ENCODE measurements at regions not wholly inside any gene's neighbourhood (a gene's known extent, or its start where the extent isn't known, plus 50 kb on each side); places are given as distances from the start of the nearest gene placed in this dataset.

GRCh38 chr6:102581378-102582124 is 1188.0 kb downstream of the GRIK2 start:
- Mint-ChIP-seq H3K27ac (no peak overlapping the region), H3K9me3 (peaks cover 13% of the 10 kb centered on the region), H3K36me3 (peaks cover 1% of the 10 kb centered on the region), H3K4me3 (no peak overlapping the region), H3K4me1 (no peaks in the 10 kb centered on the region), H3K27me3 (ENCODE audit: low read depth) (no peaks in the 10 kb centered on the region)
- TF ChIP-seq CTCF (IDR thresholded peaks at IDR 0.05; ENCODE audit: unreplicated experiment) = no peak
- DNase-seq (ENCODE audit: low spot score in 2 of 2, unreplicated experiment in 2 of 2) = no peak

DNA sequence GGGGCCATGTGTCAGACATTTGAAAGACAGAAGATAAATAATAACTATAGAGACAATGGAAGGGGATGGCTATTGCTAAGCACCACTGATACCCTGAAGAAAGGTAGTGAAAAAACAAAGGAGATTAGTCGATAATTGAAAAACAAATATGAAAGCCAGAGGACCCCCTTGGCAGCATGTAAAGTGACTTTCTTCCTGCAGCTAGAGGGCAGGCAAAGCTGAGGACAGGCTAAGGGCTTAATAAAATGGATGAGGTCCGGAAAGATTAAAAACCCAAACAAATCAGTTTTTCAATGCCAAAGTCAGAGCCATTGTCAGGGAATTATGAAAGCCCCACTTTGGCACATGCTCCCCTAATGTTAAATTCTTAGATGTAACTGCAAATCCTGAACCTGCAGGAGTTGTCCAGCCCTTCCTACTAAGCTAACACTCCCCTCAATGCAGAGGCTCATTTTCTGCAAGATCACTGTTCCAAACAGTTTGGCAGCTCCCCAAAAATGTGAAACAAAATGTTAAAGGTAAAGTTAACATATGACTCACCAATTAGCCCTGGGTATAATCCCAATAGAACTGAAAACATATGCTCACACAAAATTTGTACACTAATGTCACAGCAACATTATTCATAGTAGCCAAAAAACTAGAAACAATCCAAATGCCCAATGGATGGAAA is 1177.9 kb downstream of the GRIK2 start:
- Mint-ChIP-seq H3K27me3 (ENCODE audit: low read depth) (no peaks in the 10 kb centered on the region), H3K36me3 (no peaks in the 10 kb centered on the region), H3K9me3 (no peaks in the 10 kb centered on the region), H3K4me1 (no peaks in the 10 kb centered on the region), H3K27ac (no peak overlapping the region), H3K4me3 (no peak overlapping the region)
- DNase-seq (ENCODE audit: low spot score in 2 of 2, unreplicated experiment in 2 of 2) = no peak
- TF ChIP-seq CTCF (IDR thresholded peaks at IDR 0.05; ENCODE audit: unreplicated experiment) = no peak

DNA sequence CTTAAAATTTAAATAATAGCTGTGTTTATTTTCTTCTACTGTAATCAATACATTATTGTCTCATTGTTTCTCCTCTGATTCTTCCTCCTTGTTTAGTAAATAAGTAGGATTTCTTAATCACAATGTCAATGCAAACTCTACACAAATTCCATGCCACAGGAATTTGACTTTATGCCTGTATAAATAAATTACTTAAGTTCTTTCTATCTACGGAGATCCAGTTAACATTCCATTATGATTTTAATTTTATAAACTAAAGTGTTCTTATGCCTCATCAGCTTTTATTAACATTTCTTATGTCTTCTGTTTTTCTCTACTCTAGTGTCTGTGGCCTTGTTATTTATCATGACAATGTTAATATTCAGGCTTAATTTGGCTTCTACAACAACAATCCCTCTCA is 1169.2 kb downstream of the GRIK2 start:
- H3K9me3 Mint-ChIP-seq = no peaks in the 10 kb centered on the region
- H3K4me1 Mint-ChIP-seq = no peaks in the 10 kb centered on the region
- H3K27ac Mint-ChIP-seq = no peak overlapping the region
- no peak for TF ChIP-seq CTCF (IDR thresholded peaks at IDR 0.05; ENCODE audit: unreplicated experiment)
- no peak overlapping the region for H3K4me3 Mint-ChIP-seq
- H3K36me3 Mint-ChIP-seq = no peaks in the 10 kb centered on the region
- H3K27me3 Mint-ChIP-seq (ENCODE audit: low read depth) = no peaks in the 10 kb centered on the region
- DNase-seq (ENCODE audit: low spot score in 2 of 2, unreplicated experiment in 2 of 2) = no peak

- no peak for DNase-seq (ENCODE audit: low spot score in 2 of 2, unreplicated experiment in 2 of 2)
- H3K4me3 Mint-ChIP-seq = no peak overlapping the region
- no peaks in the 10 kb centered on the region for H3K36me3 Mint-ChIP-seq
- H3K27me3 Mint-ChIP-seq (ENCODE audit: low read depth) = no peaks in the 10 kb centered on the region
- H3K9me3 Mint-ChIP-seq = peaks cover under 1% of the 10 kb centered on the region
- H3K4me1 Mint-ChIP-seq = peaks cover 2% of the 10 kb centered on the region
- H3K27ac Mint-ChIP-seq = no peak overlapping the region
- no peak for TF ChIP-seq CTCF (IDR thresholded peaks at IDR 0.05; ENCODE audit: unreplicated experiment)
Observed at GRCh38 chr6:102553214-102553613, 1159.7 kb downstream of the GRIK2 start.

DNA sequence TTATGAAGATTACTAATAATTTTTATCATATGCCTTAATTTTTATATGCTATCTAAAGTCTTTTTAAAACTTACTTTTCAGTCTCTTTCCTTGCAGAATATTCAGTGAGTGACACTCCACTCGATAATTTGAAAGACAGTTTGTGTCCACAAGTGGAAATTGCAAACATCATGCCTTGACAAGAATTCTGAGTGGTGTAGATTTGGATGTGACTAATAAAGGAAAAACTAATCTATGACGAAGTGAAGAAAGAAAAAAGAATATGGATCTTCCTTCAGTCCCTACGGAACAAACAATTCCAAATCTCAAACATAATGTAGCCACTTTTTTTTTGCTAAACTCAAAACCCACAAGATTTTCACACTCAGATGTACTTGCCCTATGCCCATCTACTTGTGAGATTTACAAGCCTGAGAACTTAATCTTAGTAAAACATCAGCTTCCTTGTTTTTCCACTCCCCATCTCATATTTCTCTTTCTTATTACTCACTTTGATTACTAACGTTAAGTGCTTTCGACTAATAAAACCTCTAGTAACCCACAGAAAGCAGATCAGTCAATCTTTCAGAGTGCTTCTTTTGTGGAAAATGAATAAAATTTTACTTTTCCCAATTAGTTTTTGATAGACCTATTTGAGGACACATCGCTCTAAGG is 1155.8 kb downstream of the GRIK2 start:
- DNase-seq (ENCODE audit: low spot score in 2 of 2, unreplicated experiment in 2 of 2) = no peak
- Mint-ChIP-seq H3K4me3 (no peak overlapping the region), H3K4me1 (peaks cover 2% of the 10 kb centered on the region), H3K9me3 (peaks cover 7% of the 10 kb centered on the region), H3K27me3 (ENCODE audit: low read depth) (no peaks in the 10 kb centered on the region), H3K36me3 (no peaks in the 10 kb centered on the region), H3K27ac (no peak overlapping the region)
- TF ChIP-seq CTCF (IDR thresholded peaks at IDR 0.05; ENCODE audit: unreplicated experiment) = no peak
